UCSD-AML1 (cell line): ENCODE measurements at regions not wholly inside any gene's neighbourhood (a gene's known extent, or its start where the extent isn't known, plus 50 kb on each side); places are given as distances from the start of the nearest gene placed in this dataset.
"Not testable (repeated sequence)": the region's sequence is repeated elsewhere in the genome, so short reads cannot be mapped to it uniquely, and the experiment has no call there.

ENCODE experiments used
- DNase-seq: peaks from one replicate; lab custom pipeline; 2025; ENCODE audit not compliant: unreplicated experiment; lab: John Stamatoyannopoulos, UW

DNA sequence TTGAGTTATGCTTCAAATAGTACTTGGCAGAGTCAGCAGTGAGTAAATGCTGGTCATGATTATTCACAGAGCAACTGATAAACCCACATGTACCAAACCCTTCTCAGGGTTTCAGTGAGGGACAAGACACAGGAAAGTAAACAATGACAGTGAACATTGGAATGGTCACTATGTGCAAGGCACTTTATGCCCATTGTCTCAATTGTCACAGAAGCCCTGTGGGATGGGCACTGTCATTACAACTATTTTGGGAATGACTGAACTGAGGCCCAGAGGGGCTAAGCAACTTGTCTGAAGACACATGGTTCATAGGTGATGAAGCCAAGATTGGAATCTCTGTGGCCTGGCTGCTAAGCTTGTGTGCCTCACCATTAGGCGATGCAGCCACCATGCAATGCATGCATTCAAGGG lies 238.5 kb downstream of the RBM19 start:
- DNase-seq, result no peak

DNA sequence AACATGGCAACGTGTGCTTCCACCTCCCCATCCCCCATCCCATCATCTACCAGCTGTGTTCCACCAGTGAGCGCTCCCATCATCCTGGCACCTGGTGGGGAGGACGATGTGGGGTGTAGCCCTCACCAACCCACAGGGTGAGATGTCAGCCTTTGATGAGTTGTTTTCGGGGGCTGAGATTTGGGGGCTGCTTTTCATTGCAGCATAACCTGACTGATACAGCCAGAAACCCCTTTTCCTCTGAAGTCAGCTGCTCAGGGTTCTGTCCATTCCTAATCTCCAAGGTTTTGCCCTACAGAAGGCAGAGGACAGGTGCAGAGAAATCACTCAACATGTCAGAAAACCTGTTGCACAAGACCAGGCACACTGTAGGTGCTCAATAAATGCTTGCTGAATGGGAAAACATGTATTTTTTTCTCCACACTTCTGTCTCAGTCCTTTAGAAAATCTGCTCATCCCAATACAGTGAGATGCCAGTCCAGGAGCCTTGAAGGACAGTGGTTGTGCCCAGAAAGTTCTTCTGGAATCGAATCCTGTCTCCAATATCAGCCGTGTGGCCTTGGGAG lies 239.8 kb downstream of the RBM19 start:
- DNase-seq, result no peak

DNA sequence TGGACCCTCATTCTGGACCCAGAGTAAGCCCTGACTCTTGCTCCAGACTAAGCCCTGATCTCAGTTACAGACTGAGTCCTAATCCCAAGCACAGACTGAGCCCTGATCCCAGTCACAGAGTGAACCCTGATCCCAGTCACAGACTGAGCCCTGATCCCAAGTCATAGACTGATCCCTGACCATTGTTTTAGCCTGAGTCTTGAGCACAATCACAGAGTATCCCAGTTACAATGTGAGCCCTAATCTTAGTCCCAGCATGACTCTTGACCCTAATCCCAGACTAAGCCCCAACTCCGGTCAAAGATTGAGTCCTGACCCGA lies 240.6 kb downstream of the RBM19 start:
- no peak for DNase-seq

DNA sequence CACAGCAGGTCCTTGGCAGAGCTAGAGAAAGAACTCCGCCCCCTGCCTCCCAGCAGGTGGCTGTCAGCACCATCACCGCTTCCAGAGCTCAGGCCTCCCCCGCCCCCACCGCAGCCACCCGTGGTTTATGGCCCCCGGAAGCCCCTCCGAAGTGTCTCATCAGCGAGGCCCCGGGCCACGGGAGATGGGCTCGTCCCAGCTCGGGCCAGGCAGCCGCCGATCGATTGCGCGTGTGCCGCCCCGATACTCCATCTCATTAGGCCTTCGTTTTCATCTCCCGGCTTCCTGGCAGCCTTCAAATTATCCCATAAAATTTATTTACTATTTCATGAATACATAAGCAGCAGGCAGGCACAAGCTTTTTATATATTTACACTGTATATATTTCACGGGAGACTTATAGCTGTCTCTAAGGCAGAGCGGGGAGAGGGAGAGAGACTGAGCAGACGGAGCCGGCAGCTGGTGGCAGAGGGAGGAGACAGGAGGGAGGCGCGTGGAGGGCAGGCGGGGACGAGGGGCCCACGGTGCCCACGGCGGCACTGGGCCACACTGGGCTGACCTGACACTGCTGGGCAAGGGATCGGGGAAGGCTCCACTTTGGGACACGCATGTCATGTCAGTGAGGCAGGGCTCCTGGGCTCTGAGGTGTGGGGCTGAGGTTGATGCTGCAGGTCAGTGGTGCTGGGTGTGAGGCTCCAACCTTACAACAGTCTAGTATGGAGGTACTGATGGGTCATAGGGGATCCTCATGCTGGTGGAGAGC lies 241.2 kb downstream of the RBM19 start:
- DNase-seq, result no peak

DNA sequence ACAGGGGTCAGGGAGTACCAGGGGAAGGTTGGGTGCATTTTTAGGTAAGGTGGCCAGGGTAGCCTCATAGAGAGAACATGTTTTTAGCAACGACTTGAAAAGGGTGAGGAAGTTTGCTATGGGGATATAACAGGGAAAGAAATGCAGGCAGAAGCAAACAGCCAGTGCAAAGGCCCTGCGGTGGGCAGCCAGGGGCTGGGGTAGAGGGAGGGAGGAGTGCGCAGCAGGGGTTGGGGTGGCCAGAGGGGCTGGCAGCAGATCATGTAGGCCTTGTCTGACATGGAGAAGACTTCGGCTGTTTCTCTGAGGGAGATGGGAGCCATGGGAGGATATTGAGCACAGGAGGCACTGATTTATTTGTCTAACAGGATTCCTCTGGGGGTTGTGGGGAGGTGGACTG lies 242.5 kb downstream of the RBM19 start:
- no peak for DNase-seq

DNA sequence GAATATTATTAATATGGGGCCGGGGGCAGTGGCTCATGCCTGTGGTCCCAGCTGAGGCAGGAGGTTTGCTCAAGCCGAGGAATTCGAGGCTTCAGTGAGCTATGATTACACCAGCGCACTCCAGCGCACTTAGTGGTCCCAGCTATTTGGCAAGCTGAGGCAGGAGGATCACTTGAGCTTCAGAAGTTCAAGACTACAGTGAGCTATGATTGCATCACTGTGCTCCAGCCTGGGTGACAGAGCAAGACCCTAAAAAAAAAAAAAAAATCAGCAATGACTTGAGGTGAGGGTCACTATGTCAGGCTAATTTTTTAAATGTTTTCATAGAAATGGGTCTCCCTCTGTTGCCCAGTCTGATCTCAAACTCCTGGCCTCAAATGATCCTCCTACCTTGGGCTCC lies 243.4 kb downstream of the RBM19 start:
- DNase-seq, result no peak

DNA sequence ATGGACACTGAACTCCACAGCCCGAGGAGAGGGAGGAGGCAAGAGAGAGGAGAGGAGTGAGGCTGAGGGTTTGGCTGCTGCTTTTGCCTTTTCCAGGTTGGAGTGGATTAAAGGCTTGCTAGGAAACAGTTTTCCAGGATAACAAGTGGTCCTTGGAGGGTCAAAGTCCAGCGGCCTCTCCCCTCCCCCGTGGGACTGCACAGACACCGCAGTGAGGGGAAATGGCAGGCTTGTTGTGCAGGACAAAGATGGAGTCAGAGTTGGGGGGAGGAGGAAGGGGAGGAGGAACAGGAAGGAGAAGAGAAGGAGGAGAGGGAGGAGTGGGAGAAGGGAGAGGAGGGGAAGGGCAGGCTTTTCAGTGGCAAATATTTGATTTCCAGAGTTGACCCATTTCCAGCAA lies 245.5 kb downstream of the RBM19 start:
- DNase-seq, result no peak

DNA sequence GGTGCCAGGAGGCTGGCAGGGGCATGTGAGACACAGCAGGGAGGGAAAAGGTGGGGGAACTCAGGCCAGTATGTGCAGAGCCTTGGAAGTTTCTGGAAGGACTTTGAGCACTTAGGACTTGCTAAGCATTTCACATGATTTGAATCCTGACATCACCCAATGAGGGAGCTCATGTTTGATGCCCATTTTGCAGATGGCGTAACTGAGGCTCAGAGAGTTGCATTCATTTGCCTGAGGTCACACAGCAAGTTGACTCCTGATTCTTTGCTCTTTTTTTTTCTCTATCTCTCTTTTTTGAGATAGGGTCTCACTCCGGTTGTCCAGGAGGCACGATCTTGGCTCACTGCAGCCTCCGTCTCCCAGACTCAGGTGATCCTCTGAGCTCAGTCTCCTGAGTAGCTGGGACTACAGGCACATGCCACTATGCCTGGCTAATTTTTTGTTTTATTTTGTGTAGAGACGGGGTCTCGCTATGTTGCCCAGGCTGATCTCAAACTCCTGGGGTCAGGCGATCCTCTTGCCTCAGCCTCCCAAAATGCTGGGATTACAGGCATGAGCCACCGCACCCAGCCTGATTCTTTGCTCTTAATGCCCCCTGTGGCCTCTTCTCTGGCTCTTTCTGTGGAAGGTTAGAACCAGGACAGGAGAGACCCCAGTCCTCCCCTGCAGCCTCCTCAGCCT lies 246.1 kb downstream of the RBM19 start:
- DNase-seq, result no peak

DNA sequence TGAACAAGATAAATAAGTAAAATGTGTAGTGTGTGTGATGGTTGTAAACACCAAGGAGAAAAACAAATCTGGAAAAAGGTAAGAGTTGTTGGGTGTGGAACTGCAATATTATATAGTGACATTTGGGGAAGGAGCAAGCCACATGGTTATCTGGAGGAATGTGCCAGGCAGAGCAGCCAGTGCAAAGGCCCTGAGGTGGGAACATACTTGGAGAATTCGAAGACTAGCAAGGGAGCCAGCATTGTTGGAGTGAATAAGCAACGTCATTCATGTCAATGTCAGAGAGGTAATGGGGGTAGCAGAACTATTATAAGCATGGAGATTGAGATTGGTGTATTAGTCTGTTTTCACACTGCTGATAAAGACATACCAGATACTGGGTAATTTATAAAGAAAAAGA lies 241.5 kb upstream of the LHX5 start:
- DNase-seq, result no peak

DNA sequence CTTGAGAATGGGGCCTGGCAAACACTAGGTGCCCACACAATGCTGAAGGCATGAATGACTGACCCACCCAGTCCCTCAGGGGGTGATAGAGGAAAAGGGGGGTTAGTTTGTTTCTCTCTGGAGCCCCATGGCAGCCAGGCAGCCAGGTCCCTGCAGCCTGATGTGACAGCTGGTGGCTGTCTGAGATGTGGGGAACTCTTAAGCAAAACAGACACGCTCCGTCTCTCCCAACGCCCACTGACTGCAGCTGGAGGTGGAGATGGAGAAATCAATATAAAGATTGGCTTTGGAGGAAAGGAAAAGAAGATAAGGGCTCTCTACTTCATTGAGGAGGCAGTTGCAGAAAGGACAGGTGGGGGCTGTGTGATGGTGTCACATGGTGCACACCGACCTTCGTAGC lies 240.8 kb upstream of the LHX5 start:
- no peak for DNase-seq

DNA sequence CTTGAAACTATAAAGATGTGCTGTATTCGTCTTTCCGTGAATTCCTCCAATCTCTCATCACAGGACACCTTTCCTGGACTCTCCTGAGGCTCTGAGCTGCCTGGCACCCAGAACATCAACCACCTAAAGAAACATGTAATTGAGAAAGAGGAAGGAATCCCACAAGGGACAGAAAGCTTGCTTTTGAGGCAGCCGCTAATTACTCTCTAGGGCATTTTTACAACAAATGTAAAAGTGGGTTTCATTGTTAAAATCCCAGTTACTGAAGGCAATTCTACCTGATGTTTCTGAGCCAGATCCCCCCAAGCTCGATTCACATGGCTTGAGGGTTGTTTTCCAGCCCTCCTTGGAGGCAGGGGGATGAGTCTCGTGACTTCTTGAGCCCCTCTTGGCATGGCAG lies 238.5 kb upstream of the LHX5 start:
- no peak for DNase-seq

DNA sequence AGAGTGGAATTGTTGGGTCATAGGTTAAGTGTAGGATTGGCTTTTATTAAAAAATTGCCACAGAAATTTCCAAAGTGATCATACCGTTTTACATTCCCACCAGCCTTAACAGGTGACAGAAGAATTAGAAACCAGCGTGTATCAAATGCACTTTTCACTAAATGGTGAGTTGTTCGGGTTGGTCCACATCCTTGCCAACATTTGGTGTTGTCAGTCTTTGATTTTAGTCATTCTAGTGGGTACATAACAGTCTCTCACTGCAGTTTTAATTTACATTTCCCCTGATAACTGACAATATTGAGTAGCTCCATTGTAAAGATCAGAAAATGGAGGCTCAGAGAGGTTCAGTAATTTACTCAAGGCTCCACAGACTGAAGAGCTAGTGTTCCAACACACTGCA lies 237.8 kb upstream of the LHX5 start:
- DNase-seq, result no peak

DNA sequence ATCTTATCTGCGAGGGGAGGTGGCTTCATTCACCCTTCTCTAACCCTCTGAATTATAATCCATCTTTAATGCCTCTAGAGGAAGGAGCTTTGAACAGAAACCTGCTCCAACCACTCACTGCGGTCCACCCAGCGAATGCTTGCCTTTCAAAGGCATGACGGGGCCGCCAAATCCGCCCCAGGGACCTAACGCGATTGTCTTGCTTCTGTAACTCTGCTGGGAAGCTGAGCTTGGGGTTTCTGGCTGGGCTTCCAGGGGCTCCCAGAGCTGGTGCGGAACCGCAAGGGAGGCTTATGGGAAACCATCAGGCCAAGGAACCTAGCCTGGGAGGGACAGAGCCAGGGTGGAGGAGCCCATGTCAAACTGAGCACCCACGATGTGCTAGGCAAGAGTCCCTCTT lies 231.2 kb upstream of the LHX5 start:
- DNase-seq, result no peak

DNA sequence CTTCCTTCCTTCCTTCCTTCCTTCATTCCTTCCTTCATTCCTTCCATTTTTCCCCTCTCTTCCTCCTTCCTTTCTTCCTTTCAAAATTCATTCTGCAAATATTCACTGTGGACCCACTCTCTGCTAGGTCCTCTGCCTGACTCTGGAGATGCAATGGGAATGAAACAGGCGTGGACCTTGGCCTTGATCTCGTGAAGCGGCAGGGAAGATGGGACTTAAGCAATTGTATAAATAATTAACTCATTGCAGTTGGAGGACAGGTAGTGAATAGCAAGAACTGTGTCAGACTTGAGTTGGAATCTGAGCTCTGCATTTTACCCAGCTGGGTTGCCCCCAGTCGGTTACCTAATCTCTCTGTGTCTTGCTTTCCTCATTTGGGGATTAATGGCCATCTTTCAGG lies 230.6 kb upstream of the LHX5 start:
- DNase-seq, result no peak

DNA sequence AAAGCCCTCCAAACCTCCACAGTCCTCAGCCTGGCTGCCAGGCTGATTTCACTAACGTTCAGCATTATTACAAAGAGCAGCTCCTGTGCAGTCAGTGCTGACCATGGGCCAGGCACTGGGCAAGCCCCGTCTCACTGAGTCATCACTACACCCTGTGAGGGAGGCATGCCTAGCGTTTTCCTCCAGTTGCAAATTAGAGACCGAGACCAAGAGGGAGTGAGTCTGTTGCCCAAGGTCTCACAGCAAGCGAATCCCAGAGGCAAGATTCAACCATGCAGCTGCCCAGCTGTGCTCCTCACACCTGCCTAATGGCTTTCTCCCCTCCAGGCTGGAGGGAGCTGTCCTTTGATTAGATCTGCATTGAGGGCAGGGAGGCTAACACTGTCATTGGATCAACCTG lies 229.3 kb upstream of the LHX5 start:
- DNase-seq, result no peak

DNA sequence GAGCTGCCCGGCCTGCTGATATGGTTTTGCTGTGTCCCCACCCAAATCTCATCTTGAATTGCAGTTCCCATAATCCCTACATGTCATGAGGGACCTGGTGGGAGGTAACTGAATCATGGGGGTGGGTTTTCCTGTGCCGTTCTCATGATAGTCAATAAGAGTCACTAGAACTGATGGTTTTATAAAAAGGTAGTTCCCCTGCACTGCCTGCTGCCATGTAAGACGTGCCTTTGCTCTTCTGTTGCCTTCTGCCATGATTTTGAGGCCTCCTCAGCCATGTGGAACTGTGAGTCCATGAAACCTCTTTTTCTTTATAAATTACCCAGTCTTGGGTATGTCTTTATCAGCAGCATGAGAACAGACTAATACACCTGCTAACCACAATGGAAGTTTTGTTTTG lies 228.3 kb upstream of the LHX5 start:
- DNase-seq, result not testable (repeated sequence)

DNA sequence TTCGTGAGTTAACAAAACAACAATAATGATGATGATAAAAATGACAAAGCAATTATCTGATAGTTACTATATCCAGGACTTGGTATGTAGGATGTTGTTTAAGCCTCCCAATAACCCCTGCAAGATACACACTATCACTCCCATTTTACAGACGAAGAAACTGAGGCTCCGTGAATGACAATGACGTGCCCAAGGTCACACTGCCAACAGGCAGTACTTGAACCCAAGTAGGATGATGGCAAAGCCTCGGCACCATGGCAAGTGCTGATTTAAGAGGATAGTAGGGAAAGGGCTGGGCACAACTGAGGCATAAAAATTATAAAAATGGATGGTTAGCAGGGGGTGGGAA lies 226.8 kb upstream of the LHX5 start:
- DNase-seq, result no peak

DNA sequence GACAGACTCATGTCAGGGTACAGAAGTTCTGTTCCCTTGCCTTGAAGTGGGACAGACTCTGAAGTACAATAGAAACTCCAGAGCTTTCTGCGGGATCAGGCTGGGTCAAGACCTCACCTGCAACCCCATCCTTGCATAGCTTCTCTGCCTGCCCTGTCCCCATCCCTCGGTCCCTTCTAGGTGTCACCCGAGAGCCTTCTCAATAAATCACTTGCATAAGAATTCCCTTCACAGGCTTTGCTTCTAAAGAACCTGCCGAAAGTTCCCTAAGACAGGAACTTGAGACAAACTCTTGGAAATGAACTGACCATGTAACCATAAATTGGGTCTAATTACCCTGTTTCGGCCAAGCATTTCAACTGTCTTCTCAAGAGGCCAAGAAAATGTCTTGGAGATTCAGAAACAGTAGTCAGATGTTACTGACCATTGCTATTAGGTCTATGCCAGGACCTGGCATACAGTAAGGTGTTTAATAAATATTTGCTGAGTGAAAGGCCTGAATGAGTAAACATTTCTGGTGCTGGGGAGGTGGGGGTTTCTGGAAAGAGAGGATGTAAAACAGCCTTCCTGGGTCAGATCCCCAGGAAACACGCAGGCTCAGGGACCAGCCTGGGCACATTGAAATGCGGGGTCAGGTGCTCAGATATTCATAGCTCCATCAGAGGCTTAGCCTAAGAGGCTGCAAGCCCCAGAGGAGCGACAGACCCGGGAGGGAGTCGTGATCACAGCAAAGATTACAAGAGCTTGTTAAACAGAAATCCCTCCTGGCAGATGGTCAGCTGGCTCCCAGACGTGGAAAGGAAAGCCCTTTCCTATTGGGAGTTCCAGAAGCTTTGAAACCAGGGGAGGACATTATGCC lies 226.2 kb upstream of the LHX5 start:
- DNase-seq, result no peak

DNA sequence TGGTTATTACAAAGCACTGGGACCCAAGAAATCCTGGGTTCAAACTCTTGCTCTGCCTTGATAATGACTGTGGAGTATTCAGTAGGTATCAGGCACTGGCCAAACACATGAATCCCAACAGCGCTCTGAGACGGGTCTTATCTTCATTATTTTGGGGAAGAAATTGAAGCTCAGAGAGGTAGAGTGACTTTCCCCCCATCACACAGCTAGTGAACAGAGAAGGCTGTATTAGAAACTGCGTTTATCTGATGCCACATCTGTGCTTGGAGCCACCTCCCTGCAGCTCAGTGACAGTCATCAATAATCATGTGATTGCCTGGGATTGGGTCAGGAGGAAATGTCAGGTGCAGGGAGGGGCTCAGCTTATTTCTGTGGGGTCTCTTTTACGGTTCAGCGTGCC lies 225.4 kb upstream of the LHX5 start:
- no peak for DNase-seq

DNA sequence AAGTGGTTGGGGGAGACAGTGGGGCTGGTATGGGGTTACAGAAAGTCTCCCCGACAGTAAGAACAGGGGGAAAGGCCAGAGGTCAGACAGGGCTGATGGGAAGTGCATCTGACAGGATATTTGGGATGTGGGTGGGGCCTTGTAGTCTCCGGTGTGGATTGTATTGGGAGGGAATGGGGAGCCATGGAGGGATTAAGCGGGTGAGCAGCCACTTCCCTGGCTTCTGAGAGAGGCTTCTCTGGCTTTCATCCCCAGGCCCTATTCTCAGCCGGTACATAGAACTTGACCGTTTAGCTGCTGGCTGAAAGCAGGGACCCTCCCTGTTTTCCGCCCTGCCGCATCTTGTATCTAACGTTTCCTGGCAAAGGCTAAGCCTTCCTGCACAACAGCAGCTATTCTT lies 222.0 kb upstream of the LHX5 start:
- no peak for DNase-seq

DNA sequence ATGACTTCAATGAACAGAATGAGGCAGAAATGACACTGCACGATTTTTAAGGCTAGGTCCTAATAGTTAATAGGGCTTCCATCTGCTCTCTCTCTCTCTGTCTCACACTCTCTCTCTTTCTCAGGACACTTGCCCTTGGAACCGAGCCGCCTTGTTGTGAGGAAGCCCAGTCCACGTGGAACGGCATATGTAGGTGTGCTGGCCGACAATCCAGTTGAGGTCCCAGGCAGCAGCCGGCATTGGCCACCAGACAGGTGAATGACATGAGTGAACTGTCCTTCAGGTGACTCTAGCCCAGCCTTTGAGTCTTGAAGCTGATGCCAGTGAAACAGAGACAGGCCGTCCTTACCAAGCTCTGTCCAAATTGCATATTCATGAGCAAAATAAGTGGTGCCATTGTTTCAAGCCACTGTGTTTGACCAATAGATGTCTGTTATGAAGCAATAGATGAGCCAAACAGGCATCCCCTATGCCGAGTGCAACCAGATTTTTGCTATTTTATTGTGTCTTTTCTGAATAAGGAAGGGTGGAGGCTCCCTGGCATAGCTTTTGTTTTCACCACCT lies 217.5 kb upstream of the LHX5 start:
- DNase-seq, result no peak

DNA sequence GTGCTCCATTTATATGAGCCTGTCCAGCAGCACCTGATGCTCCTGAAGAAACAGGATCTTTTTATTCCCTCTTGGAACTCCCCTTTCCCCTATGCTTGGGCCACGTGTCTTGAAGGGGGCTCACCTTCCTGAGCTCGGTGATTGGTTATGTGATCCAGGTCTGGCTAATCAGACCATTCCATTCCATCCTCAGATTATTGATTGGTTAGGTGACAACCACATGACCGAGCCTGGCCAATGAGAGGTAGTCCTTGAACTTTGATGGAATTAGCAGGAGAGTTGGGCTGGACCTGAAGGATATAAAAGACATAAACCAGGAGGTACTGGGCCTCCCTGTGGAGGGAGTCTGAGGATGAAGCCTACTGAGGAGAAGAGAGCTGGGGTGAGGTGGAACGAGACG lies 216.6 kb upstream of the LHX5 start:
- no peak for DNase-seq
